Right lobe of liver (tissue), 6 donors: ENCODE measurements at regions not wholly inside any gene's neighbourhood (a gene's known extent, or its start where the extent isn't known, plus 50 kb on each side); places are given as distances from the start of the nearest gene placed in this dataset.
"Not testable (repeated sequence)": the region's sequence is repeated elsewhere in the genome, so short reads cannot be mapped to it uniquely, and the experiment has no call there.

ENCODE experiments used
- ATAC-seq, 4 donors: fragments of 200-7000 bp; cut with Tn5 transposase; one replicate each; pipeline ENCODE4 v1.9.1; 2020; ENCODE audit warnings: mild to moderate bottlenecking in 4 of 4, moderate library complexity in 4 of 4
- DNase-seq, 3 donors: peaks; one replicate each; pipeline ENCODE4 v3.0.0-alpha.2; 2020
- H3K27ac ChIP-seq, 3 donors: fragments of 200-600 bp; one replicate each; pipeline ENCODE4 v1.8.0; 2022
- H3K27me3 ChIP-seq, 2 donors: fragments of 200-600 bp; one replicate each; pipeline ENCODE4 v1.8.0; 2022
- H3K36me3 ChIP-seq, 4 donors: fragments of 200-600 bp; sonication (generic) in 1 of 4; one replicate each; pipeline versions ENCODE4 v1.5.1 to v1.8.0; 2017 to 2022; ENCODE audit warnings: control low read depth in 1 of 4
- H3K4me1 ChIP-seq, 4 donors: fragments of 200-600 bp; sonication (generic) in 1 of 4; one replicate each; pipeline versions ENCODE4 v1.5.1 to v1.8.0; 2017 to 2022; ENCODE audit warnings: control low read depth in 1 of 4
- H3K4me3 ChIP-seq, 3 donors: fragments of 200-600 bp; one replicate each; pipeline ENCODE4 v1.8.0; 2022
- H3K9me3 ChIP-seq, 4 donors: fragments of 200-600 bp; sonication (generic) in 1 of 4; one replicate each; pipeline versions ENCODE4 v1.5.1 to v1.8.0; 2017 to 2022; ENCODE audit warnings: control low read depth in 1 of 4
- WGBS: methylation state at CpG from one replicate; pipeline ENCODE4 v1.1.6; 2018; ENCODE audit warnings: low coverage, low lambda C conversion rate; ENCODE audit not compliant: insufficient coverage; ENCODE audit errors: missing lambda C conversion rate; 5-methylcytosine and 5-hydroxymethylcytosine counted together
- intact Hi-C, 2 donors: fragments of 100-400 bp; cut with DNase I; formaldehyde crosslinking; loops; one replicate each; pipeline versions ENCODE4 v1.11.2 to v1.14.1; 2022
- TF ChIP-seq, protein P1 (sequence below), 4 donors: fragments of 200-600 bp in 3 of 4; fragments of 450-650 bp in 1 of 4; IDR thresholded peaks; one replicate each; pipeline versions ENCODE4 v1.5.1 to v1.8.0; 2016 to 2022; ENCODE audit warnings: antibody characterized with exemption in 4 of 4, mild to moderate bottlenecking in 2 of 4
- donor health status: DM: no; HTN: yes; CAD: no.
- donor health status: DM: no; HTN: no; CAD: no.
- donor health status: DM: no; HTN: no; CAD: no.
- donor health status: DM: no; HTN: yes; CAD: no.
- donor health status: DM: no; HTN: yes; CAD: no.

DNA sequence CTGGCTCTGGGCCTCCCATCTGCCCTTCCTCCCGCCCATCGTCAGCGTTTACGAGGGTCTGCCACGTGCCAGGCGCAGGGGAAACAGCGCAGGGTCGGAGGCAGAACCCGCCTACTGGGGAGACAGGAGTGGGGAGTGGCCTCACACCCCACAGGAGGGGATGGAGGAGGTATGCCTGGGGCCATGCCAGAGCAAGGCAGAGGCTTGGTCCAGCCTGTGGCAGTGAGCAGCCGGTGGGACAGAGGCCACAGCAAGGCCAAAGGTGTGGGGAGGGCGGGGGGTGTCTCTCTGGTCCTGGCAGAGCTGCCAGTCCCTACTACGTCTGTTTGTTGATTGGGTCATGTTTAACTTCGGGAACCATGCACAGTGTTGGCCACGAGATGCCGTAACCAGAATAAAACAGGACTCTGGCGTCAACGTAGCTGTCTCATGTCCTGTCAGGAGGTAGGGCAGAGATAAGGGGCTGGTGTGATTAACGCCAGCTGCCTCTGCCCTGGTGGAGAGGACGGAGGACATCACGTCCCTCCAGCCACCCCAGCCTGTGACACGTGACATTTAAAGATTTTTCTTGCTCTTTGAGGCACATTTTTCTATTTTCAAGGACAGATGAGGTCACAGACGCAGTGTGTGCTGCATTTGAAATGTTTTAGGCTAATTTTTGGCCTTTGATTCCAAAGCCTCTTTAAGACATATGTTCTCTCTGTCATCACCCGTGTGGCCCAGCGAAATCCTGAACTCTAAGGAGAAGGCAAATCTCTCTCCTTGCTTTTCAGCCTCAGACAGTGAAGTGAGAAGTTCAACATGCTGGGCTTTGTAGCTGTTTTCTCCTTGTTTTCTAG lies 193.3 kb downstream of the LAT start:
- Histone ChIP-seq H3K4me1 (peaks cover 0 to 35% (median 14%) of the 10 kb centered on the region in 4 donors), H3K27ac (peak overlapping the region; percentile 92 to 99 (median 95))
- H3K4me3 ChIP-seq, H3K36me3 ChIP-seq, H3K27me3 ChIP-seq, intact Hi-C loops, H3K9me3 ChIP-seq: not testable (repeated sequence)
- TF ChIP-seq, protein P1, sequence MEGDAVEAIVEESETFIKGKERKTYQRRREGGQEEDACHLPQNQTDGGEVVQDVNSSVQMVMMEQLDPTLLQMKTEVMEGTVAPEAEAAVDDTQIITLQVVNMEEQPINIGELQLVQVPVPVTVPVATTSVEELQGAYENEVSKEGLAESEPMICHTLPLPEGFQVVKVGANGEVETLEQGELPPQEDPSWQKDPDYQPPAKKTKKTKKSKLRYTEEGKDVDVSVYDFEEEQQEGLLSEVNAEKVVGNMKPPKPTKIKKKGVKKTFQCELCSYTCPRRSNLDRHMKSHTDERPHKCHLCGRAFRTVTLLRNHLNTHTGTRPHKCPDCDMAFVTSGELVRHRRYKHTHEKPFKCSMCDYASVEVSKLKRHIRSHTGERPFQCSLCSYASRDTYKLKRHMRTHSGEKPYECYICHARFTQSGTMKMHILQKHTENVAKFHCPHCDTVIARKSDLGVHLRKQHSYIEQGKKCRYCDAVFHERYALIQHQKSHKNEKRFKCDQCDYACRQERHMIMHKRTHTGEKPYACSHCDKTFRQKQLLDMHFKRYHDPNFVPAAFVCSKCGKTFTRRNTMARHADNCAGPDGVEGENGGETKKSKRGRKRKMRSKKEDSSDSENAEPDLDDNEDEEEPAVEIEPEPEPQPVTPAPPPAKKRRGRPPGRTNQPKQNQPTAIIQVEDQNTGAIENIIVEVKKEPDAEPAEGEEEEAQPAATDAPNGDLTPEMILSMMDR (IDR thresholded peaks at IDR 0.05), result peak in 1 of 4 donors; percentile 5
- 19% methylated on average over 6 of the region's 24 CpGs for WGBS
- peak; percentile 77 to 86 (median 82) for ATAC-seq
- DNase-seq, result peak; percentile 94 to 98 (median 97)

DNA sequence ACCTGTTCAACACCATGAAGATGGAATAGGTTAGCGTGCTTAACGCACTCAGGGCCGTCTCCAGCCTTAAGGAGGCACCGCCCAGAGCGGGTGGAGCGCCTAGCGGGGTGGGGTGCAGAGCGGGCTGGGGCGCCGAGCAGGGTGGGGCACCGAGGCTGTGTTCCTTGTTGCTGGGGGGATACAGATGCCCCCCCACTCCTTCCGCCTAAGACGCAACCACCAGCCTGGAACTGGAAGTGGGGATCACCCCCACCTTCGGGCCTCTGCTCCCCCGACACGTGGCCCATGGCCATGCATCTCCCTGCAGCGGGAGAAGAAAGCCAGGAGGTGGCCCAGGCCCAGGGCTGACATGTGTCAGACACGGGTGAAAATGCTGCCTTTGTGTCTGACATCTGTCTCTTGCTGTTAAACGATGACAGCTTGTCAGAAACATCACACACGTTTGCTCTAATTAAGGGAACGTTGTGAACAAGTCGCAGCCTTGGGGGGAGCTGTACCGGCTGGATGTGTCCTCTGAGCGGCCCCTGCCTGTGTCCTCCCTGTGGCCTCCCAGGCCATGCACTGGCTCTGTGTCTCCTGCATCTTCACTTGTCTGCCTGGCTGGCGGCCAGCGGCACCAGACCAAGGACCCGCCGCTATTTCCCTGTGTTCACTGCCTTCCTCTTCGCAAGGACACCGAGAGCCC lies 192.5 kb downstream of the LAT start:
- H3K27me3 ChIP-seq, intact Hi-C loops, H3K4me3 ChIP-seq, H3K9me3 ChIP-seq, H3K36me3 ChIP-seq: not testable (repeated sequence)
- ATAC-seq (peak in 3 of 4 donors; percentile 50 to 70 (median 55)), DNase-seq (peak in 2 of 3 donors; percentile 79)
- 20% methylated on average over 7 of the region's 30 CpGs for WGBS
- Histone ChIP-seq H3K4me1 (peaks cover 0 to 41% (median 14%) of the 10 kb centered on the region in 4 donors), H3K27ac (peak overlapping the region; percentile 92 to 99 (median 92))

GRCh38 chr16:29176822-29177202 lies 192.0 kb downstream of the LAT start:
- H3K4me3 ChIP-seq, H3K36me3 ChIP-seq, H3K27me3 ChIP-seq, intact Hi-C loops, ATAC-seq, H3K9me3 ChIP-seq: not testable (repeated sequence)
- Histone ChIP-seq H3K27ac (peak overlapping the region; percentile 92 to 99 (median 92)), H3K4me1 (peaks cover 0 to 43% (median 15%) of the 10 kb centered on the region in 4 donors)
- DNase-seq, result peak in 1 of 3 donors; percentile 12
- no CpG with 5 or more reads among the region's 7 CpGs for WGBS

DNA sequence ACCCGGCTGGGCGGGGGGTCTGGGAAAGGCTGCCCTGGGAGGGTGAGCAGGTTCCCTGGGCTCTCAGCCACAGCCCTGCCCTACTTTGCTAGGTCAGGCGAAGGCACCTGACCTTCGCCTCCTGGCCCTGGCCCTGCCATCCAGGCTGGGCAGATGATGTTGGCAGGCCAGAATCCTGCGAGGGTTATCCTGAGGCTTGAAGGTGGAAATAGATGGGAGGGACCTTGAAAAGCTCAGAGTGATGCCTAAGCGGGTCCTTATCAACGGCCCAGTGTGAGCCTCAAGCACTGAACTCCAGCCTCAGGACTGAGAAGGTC lies 191.3 kb downstream of the LAT start:
- intact Hi-C loops, H3K9me3 ChIP-seq, H3K36me3 ChIP-seq, H3K27me3 ChIP-seq, H3K4me3 ChIP-seq: not testable (repeated sequence)
- ATAC-seq (peak; percentile 31 to 56 (median 50)), DNase-seq (peak; percentile 79 to 93 (median 93))
- Histone ChIP-seq H3K4me1 (peaks cover 0 to 47% (median 18%) of the 10 kb centered on the region in 4 donors), H3K27ac (peak overlapping the region; percentile 92 to 99 (median 92))
- WGBS, result 58% methylated on average over 2 of the region's 7 CpGs

DNA sequence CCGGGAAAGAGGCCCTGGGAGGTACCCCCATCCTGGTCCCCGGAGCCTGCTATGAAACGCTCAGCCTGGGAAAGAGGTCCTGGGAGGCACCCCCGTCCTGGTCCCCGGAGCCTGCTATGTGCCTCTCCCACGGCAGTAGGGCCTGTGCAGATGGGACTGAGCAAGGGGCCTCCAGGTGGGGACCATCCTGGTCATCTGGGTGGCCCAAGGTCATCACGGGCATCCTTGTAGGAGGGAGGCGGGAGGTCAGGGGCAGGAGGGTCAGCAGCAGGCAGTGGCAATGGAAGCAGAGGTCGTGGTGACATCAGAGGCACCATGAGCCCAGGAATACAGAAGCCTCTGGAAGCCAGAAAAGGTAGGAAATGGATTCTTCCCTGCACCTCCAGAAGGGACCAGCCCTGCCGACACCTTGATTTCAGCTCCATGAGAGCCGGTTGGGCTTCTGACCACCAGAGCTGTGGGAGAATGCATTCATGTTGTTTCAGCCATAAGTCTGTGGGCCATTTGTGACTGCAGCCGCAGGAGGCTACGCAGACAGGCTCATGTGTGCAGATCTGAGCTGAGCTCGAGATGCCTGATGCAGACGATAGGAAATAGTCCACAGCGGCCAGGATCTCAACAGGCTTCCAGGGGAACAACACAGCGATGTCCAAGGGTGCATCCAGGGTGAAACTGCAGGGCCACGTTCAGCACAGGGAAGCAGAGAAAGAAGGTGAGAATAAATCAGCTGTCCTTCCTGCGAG lies 190.7 kb downstream of the LAT start:
- 80% methylated on average over 8 of the region's 19 CpGs for WGBS
- peaks cover 0 to 49% (median 21%) of the 10 kb centered on the region in 4 donors for H3K4me1 ChIP-seq
- H3K4me3 ChIP-seq, ATAC-seq, H3K27me3 ChIP-seq, intact Hi-C loops, H3K9me3 ChIP-seq, H3K36me3 ChIP-seq: not testable (repeated sequence)
- DNase-seq, result peak in 1 of 3 donors; percentile 38
- H3K27ac ChIP-seq, result peak overlapping the region; percentile 92 to 99 (median 92)

GRCh38 chr16:29173371-29174305 lies 188.8 kb downstream of the LAT start:
- intact Hi-C loops, H3K9me3 ChIP-seq, ATAC-seq, H3K4me3 ChIP-seq, H3K27me3 ChIP-seq, H3K36me3 ChIP-seq: not testable (repeated sequence)
- peak overlapping the region; percentile 39 to 99 (median 80) for H3K27ac ChIP-seq
- DNase-seq, result peak in 1 of 3 donors; percentile 35
- H3K4me1 ChIP-seq, result peaks cover 0 to 48% (median 24%) of the 10 kb centered on the region in 4 donors
- WGBS, result 64% methylated on average over 16 of the region's 16 CpGs

DNA sequence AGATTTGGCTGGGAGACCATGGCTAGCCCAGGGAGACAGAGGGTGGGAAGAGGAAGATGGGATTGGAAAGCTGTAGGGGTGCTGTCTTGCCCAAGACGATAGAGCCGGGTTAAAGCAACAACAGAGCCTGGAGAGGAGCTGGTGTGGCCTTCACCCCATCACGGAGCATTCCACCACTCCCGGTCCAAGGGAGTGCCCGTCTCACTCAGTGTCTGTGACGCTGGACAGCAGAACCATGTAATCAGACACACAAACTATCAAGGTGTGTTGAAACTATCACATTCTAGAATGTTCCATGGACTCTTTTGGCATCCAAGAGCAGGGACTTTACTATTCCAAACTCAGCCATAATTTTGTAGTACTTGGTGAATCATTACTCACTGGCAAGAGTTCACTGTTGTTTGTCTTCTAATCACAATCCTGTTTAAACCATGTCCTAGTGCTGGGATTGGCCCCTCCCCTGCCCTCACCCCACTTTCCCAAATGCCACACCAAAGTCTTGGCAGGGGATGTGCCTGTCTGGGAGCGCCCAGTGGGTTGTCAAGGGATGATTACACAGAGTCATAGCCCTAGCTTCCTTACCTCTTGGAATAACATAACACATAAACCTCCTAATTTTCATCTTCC lies 187.4 kb downstream of the LAT start:
- intact Hi-C loops, H3K4me3 ChIP-seq, H3K36me3 ChIP-seq, H3K27me3 ChIP-seq, H3K9me3 ChIP-seq: not testable (repeated sequence)
- peak overlapping the region; percentile 39 to 99 (median 80) for H3K27ac ChIP-seq
- 62% methylated on average over 6 of the region's 7 CpGs for WGBS
- DNase-seq, result peak; percentile 78 to 93 (median 90)
- H3K4me1 ChIP-seq, result peaks cover 0 to 41% (median 19%) of the 10 kb centered on the region in 4 donors
- peak; percentile 65 to 81 (median 74) for ATAC-seq

DNA sequence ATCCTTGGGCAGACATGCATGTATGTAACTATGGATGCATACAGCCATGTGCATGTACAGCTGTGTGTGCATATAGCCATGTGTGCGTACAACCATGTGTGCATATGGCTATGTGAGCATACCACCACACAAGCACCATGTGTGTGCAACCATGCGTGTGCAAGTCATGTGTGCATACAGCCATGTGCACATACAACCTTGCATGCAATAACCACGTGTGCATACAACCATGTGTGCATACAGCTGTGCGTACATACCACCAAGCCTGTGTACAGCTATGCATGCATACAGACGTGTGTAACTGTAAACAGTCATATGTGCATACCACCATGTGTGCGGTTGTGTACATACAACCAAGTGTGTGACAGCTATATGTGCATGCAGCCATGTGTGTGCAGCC lies 186.4 kb downstream of the LAT start:
- WGBS, result no CpG with 5 or more reads among the region's 6 CpGs
- H3K27me3 ChIP-seq, intact Hi-C loops, H3K9me3 ChIP-seq, H3K36me3 ChIP-seq, H3K4me3 ChIP-seq, ATAC-seq: not testable (repeated sequence)
- peaks cover 0 to 32% (median 14%) of the 10 kb centered on the region in 4 donors for H3K4me1 ChIP-seq
- DNase-seq, result peak in 1 of 3 donors; percentile 15
- peak overlapping the region in 1 of 3 donors; percentile 56 for H3K27ac ChIP-seq
